GM23338 (cell line): ENCODE measurements at regions not wholly inside any gene's neighbourhood (a gene's known extent, or its start where the extent isn't known, plus 50 kb on each side); places are given as distances from the start of the nearest gene placed in this dataset.

ENCODE experiments used
- EZH2 ChIP-seq: fragments of 200-600 bp; sonication (generic); IDR thresholded peaks from one replicate; pipeline ENCODE4 v1.8.0; 2017; ENCODE audit warnings: antibody characterized with exemption, mild to moderate bottlenecking, low read depth; ENCODE audit not compliant: unreplicated experiment
- NANOG ChIP-seq: IDR thresholded peaks from 2 replicates; pipeline ENCODE4 v1.6.1; 2016; ENCODE audit warnings: antibody characterized with exemption, borderline replicate concordance
- POLR2AphosphoS5 ChIP-seq: IDR thresholded peaks from 2 replicates; pipeline ENCODE4 v1.6.1; 2016; ENCODE audit warnings: antibody characterized with exemption, low read depth
- TF ChIP-seq, protein P1 (sequence below), 2 experiments: fragments of 200-600 bp in 1 of 2; sonication (generic) in 1 of 2; conservative IDR thresholded peaks; 2 replicates each; pipeline versions ENCODE4 v1.5.1 to v1.6.1; 2016 to 2017; ENCODE audit warnings: antibody characterized with exemption in 2 of 2, low read depth in 2 of 2, mild to moderate bottlenecking in 2 of 2, moderate library complexity in 1 of 2

DNA sequence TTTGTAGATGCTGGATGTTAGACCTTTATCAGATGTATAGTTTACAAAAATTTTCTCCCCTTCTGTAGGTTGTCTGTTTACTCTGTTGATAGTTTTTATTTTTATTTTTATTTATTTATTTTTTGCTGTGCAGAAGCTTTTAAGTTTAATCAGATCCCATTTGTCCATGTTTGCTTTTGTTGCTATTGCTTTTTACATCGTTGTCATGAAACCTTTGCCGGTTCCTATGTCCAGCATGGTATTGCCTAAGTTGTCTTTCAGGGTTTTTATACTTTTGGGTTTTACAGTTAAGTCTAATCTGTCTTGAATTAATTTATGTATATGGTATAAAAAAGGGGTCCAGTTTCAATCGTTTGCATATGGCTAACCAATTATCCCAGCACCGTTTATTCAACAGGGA lies 819.5 kb downstream of the KCNT2 start:
- TF ChIP-seq, protein P1, sequence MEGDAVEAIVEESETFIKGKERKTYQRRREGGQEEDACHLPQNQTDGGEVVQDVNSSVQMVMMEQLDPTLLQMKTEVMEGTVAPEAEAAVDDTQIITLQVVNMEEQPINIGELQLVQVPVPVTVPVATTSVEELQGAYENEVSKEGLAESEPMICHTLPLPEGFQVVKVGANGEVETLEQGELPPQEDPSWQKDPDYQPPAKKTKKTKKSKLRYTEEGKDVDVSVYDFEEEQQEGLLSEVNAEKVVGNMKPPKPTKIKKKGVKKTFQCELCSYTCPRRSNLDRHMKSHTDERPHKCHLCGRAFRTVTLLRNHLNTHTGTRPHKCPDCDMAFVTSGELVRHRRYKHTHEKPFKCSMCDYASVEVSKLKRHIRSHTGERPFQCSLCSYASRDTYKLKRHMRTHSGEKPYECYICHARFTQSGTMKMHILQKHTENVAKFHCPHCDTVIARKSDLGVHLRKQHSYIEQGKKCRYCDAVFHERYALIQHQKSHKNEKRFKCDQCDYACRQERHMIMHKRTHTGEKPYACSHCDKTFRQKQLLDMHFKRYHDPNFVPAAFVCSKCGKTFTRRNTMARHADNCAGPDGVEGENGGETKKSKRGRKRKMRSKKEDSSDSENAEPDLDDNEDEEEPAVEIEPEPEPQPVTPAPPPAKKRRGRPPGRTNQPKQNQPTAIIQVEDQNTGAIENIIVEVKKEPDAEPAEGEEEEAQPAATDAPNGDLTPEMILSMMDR (conservative IDR thresholded peaks at IDR 0.05; ENCODE audit: low read depth in 2 of 2) = no peak
- TF ChIP-seq EZH2 = no peak
- no peak for TF ChIP-seq NANOG
- no peak for TF ChIP-seq POLR2AphosphoS5
